Vagina (tissue), 2 donors: ENCODE measurements at regions not wholly inside any gene's neighbourhood (a gene's known extent, or its start where the extent isn't known, plus 50 kb on each side); places are given as distances from the start of the nearest gene placed in this dataset.

ENCODE experiments used
- CTCF ChIP-seq, 3 experiments: fragments of 450-650 bp in 2 of 3; fragments of 200-600 bp in 1 of 3; sonication (generic) in 1 of 3; IDR thresholded peaks; one replicate each; pipeline ENCODE4 v1.5.1; 2017 to 2019; ENCODE audit warnings: antibody characterized with exemption in 3 of 3, mild to moderate bottlenecking in 2 of 3, moderate library complexity in 2 of 3
- POLR2AphosphoS5 ChIP-seq, 2 donors: sonication (generic); formaldehyde crosslinking; IDR thresholded peaks; one replicate each; pipeline ENCODE4 v1.9.0; 2017; ENCODE audit warnings: antibody characterized with exemption in 2 of 2, mild to moderate bottlenecking in 2 of 2, low read depth in 1 of 2; ENCODE audit not compliant: insufficient read depth in 1 of 2

DNA sequence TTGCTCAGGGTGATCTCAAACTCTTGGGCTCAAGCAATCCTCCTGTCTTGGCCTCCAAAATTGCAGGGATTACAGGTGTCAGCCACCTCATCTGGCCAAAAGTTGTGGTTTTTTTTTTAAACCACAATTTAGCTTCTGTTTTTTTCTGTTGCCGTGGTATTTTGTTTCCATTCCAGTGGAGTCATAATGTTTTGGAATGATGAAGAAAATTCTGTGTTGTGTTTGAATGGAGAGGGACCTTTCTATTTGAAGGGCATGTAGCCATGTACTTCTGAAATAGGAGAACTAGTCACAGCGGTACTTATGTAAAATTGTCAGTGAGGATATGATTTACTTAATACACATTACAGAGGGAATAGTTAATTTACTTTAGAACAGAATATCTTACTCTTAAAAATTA is 201.3 kb downstream of the ARL4A start:
- TF ChIP-seq CTCF (IDR thresholded peaks at IDR 0.05) (no peak), POLR2AphosphoS5 (IDR thresholded peaks at IDR 0.05; ENCODE audit: insufficient read depth in 1 of 2, low read depth in 1 of 2) (no peak)
